K562 (cell line): ENCODE measurements at regions not wholly inside any gene's neighbourhood (a gene's known extent, or its start where the extent isn't known, plus 50 kb on each side); places are given as distances from the start of the nearest gene placed in this dataset.

ENCODE experiments used
- FOXJ3 ChIP-seq: sonication (generic); formaldehyde crosslinking; IDR thresholded peaks from 2 replicates; pipeline ENCODE4 v1.4.0; 2020; ENCODE audit warnings: mild to moderate bottlenecking, missing genetic modification reagents
- HEY1 ChIP-seq: fragments of 250-450 bp; sonication (Bioruptor Pico); IDR thresholded peaks from 2 replicates; pipeline ENCODE4 v1.5.0; 2020; ENCODE audit warnings: mild to moderate bottlenecking, moderate library complexity, borderline replicate concordance
- NCOA4 ChIP-seq: fragments of 450-650 bp; IDR thresholded peaks from 2 replicates; pipeline ENCODE4 v1.6.1; 2018; ENCODE audit warnings: mild to moderate bottlenecking; ENCODE audit not compliant: partially characterized antibody
- SETDB1 ChIP-seq: IDR thresholded peaks from one replicate; pipeline ENCODE4 v1.6.1; 2012; ENCODE audit warnings: low read length, control low read depth, inconsistent platforms
- TAF1 ChIP-seq: IDR thresholded peaks from 2 replicates; pipeline ENCODE4 v1.6.1; 2011; ENCODE audit warnings: mild to moderate bottlenecking, low read length, moderate library complexity; ENCODE audit not compliant: insufficient read depth, control insufficient read depth, severe bottlenecking; ENCODE audit errors: extremely low read depth
- ZC3H4 ChIP-seq: sonication (generic); formaldehyde crosslinking; IDR thresholded peaks from 2 replicates; pipeline ENCODE4 v1.9.0; 2021; ENCODE audit warnings: missing genetic modification reagents, borderline replicate concordance
- ZNF324 ChIP-seq: fragments of 250-450 bp; sonication (Bioruptor Pico); IDR thresholded peaks from 2 replicates; pipeline ENCODE4 v1.4.0; 2020; ENCODE audit warnings: mild to moderate bottlenecking
- TF ChIP-seq, protein P1 (sequence below): sonication (generic); formaldehyde crosslinking; IDR thresholded peaks from 2 replicates; pipeline ENCODE4 v1.8.0; 2022; ENCODE audit warnings: missing genetic modification reagents, mild to moderate bottlenecking, borderline replicate concordance
- TF ChIP-seq, protein P2 (sequence below): sonication (generic); formaldehyde crosslinking; IDR thresholded peaks from 2 replicates; pipeline ENCODE4 v1.8.1; 2022; ENCODE audit warnings: missing genetic modification reagents
- TF ChIP-seq, protein P3 (sequence below): IDR thresholded peaks from 3 replicates; pipeline ENCODE4 v1.6.1; 2011; ENCODE audit warnings: borderline replicate concordance, mild to moderate bottlenecking, moderate library complexity; ENCODE audit not compliant: insufficient read length; ENCODE audit errors: extremely low read depth

DNA sequence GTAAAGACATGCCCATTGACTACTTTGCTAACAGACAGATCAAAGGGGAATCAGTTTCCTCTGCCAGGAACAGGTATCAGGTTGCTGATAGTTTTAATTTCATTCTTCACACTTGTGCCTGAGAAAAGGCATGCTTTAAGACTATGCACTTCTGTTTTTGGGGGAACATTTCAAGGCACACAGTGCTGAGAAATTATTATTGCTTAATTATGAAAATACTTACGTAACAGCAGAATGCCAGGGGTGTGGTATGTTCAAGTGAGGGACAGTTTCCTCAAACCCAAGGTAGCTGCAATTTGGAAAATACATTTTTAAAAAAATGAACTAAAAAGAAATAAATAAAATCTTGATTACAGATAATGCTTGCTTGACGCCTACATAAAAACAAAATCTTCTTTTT lies 1746.1 kb upstream of the PIK3C3 start:
- TF ChIP-seq TAF1 (no peak), NCOA4 (no peak), ZNF324 (CRISPR knock-in tag) (no peak), HEY1 (CRISPR knock-in tag) (no peak), SETDB1 (no peak), FOXJ3 (no peak), ZC3H4 (no peak)
- TF ChIP-seq, protein P1, sequence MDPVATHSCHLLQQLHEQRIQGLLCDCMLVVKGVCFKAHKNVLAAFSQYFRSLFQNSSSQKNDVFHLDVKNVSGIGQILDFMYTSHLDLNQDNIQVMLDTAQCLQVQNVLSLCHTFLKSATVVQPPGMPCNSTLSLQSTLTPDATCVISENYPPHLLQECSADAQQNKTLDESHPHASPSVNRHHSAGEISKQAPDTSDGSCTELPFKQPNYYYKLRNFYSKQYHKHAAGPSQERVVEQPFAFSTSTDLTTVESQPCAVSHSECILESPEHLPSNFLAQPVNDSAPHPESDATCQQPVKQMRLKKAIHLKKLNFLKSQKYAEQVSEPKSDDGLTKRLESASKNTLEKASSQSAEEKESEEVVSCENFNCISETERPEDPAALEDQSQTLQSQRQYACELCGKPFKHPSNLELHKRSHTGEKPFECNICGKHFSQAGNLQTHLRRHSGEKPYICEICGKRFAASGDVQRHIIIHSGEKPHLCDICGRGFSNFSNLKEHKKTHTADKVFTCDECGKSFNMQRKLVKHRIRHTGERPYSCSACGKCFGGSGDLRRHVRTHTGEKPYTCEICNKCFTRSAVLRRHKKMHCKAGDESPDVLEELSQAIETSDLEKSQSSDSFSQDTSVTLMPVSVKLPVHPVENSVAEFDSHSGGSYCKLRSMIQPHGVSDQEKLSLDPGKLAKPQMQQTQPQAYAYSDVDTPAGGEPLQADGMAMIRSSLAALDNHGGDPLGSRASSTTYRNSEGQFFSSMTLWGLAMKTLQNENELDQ (CRISPR knock-in tag), result no peak
- TF ChIP-seq, protein P2, sequence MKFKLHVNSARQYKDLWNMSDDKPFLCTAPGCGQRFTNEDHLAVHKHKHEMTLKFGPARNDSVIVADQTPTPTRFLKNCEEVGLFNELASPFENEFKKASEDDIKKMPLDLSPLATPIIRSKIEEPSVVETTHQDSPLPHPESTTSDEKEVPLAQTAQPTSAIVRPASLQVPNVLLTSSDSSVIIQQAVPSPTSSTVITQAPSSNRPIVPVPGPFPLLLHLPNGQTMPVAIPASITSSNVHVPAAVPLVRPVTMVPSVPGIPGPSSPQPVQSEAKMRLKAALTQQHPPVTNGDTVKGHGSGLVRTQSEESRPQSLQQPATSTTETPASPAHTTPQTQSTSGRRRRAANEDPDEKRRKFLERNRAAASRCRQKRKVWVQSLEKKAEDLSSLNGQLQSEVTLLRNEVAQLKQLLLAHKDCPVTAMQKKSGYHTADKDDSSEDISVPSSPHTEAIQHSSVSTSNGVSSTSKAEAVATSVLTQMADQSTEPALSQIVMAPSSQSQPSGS (CRISPR knock-in tag), result no peak
- TF ChIP-seq, protein P3, sequence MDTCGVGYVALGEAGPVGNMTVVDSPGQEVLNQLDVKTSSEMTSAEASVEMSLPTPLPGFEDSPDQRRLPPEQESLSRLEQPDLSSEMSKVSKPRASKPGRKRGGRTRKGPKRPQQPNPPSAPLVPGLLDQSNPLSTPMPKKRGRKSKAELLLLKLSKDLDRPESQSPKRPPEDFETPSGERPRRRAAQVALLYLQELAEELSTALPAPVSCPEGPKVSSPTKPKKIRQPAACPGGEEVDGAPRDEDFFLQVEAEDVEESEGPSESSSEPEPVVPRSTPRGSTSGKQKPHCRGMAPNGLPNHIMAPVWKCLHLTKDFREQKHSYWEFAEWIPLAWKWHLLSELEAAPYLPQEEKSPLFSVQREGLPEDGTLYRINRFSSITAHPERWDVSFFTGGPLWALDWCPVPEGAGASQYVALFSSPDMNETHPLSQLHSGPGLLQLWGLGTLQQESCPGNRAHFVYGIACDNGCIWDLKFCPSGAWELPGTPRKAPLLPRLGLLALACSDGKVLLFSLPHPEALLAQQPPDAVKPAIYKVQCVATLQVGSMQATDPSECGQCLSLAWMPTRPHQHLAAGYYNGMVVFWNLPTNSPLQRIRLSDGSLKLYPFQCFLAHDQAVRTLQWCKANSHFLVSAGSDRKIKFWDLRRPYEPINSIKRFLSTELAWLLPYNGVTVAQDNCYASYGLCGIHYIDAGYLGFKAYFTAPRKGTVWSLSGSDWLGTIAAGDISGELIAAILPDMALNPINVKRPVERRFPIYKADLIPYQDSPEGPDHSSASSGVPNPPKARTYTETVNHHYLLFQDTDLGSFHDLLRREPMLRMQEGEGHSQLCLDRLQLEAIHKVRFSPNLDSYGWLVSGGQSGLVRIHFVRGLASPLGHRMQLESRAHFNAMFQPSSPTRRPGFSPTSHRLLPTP, result no peak
